Hepatocyte (in vitro differentiated cells): ENCODE measurements at regions not wholly inside any gene's neighbourhood (a gene's known extent, or its start where the extent isn't known, plus 50 kb on each side); places are given as distances from the start of the nearest gene placed in this dataset.

ENCODE experiments used
- DNase-seq: peaks from one replicate; pipeline ENCODE4 v3.0.0-alpha.2; 2016; ENCODE audit warnings: low spot score
- H2AFZ ChIP-seq: fragments of 200-600 bp; sonication (generic); 2 replicates; pipeline ENCODE4 v1.6.0; 2016; ENCODE audit warnings: antibody characterized with exemption, mild to moderate bottlenecking
- H3K27ac ChIP-seq: fragments of 200-600 bp; sonication (generic); 2 replicates; pipeline ENCODE4 v1.5.1; 2016; ENCODE audit warnings: mild to moderate bottlenecking
- H3K27me3 ChIP-seq: fragments of 200-600 bp; sonication (generic); 2 replicates; pipeline ENCODE4 v1.6.1; 2016
- H3K36me3 ChIP-seq: fragments of 200-600 bp; sonication (generic); replicated peaks from 2 replicates; pipeline ENCODE4 v1.5.1; 2016; ENCODE audit warnings: low read depth; ENCODE audit not compliant: insufficient read depth
- H3K4me1 ChIP-seq: fragments of 200-600 bp; sonication (generic); 2 replicates; pipeline ENCODE4 v1.5.1; 2016; ENCODE audit warnings: mild to moderate bottlenecking, moderate library complexity; ENCODE audit not compliant: insufficient read depth
- H3K4me2 ChIP-seq: fragments of 200-600 bp; sonication (generic); 2 replicates; pipeline ENCODE4 v1.6.0; 2016
- H3K4me3 ChIP-seq: fragments of 200-600 bp; sonication (generic); 2 replicates; pipeline ENCODE4 v1.5.1; 2016; ENCODE audit warnings: mild to moderate bottlenecking
- H3K79me2 ChIP-seq: fragments of 200-600 bp; sonication (generic); 2 replicates; pipeline ENCODE4 v1.6.0; 2017; ENCODE audit warnings: mild to moderate bottlenecking
- H3K9me2 ChIP-seq: fragments of 200-600 bp; sonication (generic); replicated peaks from 2 replicates; pipeline ENCODE4 v1.6.0; 2017; ENCODE audit warnings: mild to moderate bottlenecking; ENCODE audit not compliant: insufficient read depth
- H3K9me3 ChIP-seq: fragments of 200-600 bp; sonication (generic); 2 replicates; pipeline ENCODE4 v1.5.1; 2016; ENCODE audit warnings: low read depth, mild to moderate bottlenecking
- H4K20me1 ChIP-seq: fragments of 200-600 bp; sonication (generic); 2 replicates; pipeline ENCODE4 v1.6.0; 2016; ENCODE audit warnings: mild to moderate bottlenecking; ENCODE audit not compliant: insufficient read depth, poor library complexity, severe bottlenecking
- EZH2 ChIP-seq: fragments of 200-600 bp; sonication (generic); IDR thresholded peaks from 2 replicates; pipeline ENCODE4 v1.6.1; 2016; ENCODE audit warnings: antibody characterized with exemption, mild to moderate bottlenecking, borderline replicate concordance
- EZH2phosphoT487 ChIP-seq: fragments of 200-600 bp; sonication (generic); IDR thresholded peaks from one replicate; pipeline ENCODE4 v1.6.1; 2018; ENCODE audit warnings: antibody characterized with exemption, mild to moderate bottlenecking, low read depth, moderate library complexity; ENCODE audit not compliant: unreplicated experiment, severe bottlenecking
- WGBS: methylation state at CpG from one replicate; pipeline ENCODE4 v1.1.6; 2016; ENCODE audit warnings: low lambda C conversion rate; ENCODE audit errors: missing lambda C conversion rate; 5-methylcytosine and 5-hydroxymethylcytosine counted together
- TF ChIP-seq, protein P1 (sequence below): fragments of 200-600 bp; sonication (generic); IDR thresholded peaks from 2 replicates; pipeline ENCODE4 v1.5.1; 2016; ENCODE audit warnings: antibody characterized with exemption, mild to moderate bottlenecking; ENCODE audit not compliant: poor library complexity

GRCh38 chr15:94542391-94542790 is 311.0 kb downstream of the MCTP2 start:
- Histone ChIP-seq H3K79me2 (no peaks in the 10 kb centered on the region), H3K4me1 (no peaks in the 10 kb centered on the region), H3K4me2 (no peak overlapping the region), H3K4me3 (no peak overlapping the region), H3K36me3 (no peaks in the 10 kb centered on the region), H3K9me2 (no peaks in the 10 kb centered on the region), H2AFZ (no peak overlapping the region), H3K27ac (no peak overlapping the region), H3K9me3 (no peaks in the 10 kb centered on the region), H4K20me1 (no peaks in the 10 kb centered on the region), H3K27me3 (no peaks in the 10 kb centered on the region)
- no peak for DNase-seq
- TF ChIP-seq EZH2phosphoT487 (no peak), EZH2 (no peak)
- TF ChIP-seq, protein P1, sequence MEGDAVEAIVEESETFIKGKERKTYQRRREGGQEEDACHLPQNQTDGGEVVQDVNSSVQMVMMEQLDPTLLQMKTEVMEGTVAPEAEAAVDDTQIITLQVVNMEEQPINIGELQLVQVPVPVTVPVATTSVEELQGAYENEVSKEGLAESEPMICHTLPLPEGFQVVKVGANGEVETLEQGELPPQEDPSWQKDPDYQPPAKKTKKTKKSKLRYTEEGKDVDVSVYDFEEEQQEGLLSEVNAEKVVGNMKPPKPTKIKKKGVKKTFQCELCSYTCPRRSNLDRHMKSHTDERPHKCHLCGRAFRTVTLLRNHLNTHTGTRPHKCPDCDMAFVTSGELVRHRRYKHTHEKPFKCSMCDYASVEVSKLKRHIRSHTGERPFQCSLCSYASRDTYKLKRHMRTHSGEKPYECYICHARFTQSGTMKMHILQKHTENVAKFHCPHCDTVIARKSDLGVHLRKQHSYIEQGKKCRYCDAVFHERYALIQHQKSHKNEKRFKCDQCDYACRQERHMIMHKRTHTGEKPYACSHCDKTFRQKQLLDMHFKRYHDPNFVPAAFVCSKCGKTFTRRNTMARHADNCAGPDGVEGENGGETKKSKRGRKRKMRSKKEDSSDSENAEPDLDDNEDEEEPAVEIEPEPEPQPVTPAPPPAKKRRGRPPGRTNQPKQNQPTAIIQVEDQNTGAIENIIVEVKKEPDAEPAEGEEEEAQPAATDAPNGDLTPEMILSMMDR, result no peak
- WGBS, result 78% methylated on average over 1 of the region's 1 CpG

GRCh38 chr15:94546808-94547207 is 315.4 kb downstream of the MCTP2 start:
- 74% methylated on average over 2 of the region's 2 CpGs for WGBS
- Histone ChIP-seq H3K9me3 (no peaks in the 10 kb centered on the region), H4K20me1 (no peaks in the 10 kb centered on the region), H3K79me2 (no peaks in the 10 kb centered on the region), H3K4me2 (no peak overlapping the region), H3K9me2 (no peaks in the 10 kb centered on the region), H3K4me1 (no peaks in the 10 kb centered on the region), H3K27me3 (no peaks in the 10 kb centered on the region), H3K4me3 (no peak overlapping the region), H2AFZ (no peak overlapping the region), H3K36me3 (no peaks in the 10 kb centered on the region), H3K27ac (no peak overlapping the region)
- no peak for DNase-seq
- TF ChIP-seq EZH2 (no peak), EZH2phosphoT487 (no peak)
- TF ChIP-seq, protein P1, result no peak

DNA sequence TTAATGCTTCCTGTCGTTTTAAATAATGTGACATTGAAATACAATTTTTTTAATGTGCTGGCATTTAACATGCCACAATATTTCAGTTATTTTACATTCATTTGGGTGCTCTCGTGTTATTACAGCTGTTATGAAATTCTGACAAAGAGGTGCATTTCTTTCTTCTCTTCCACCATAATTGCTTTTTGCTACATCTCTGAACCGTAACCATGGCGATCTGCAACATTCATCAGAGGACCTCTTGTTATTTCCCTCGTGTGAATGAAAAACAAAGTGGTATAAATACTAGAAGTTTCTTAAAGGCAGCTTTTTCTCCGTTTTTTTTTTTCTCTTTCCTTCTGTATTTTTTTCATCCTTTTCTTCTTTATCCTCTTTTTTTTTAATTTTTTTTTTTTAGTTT is 316.4 kb downstream of the MCTP2 start:
- no peak overlapping the region for H3K4me3 ChIP-seq
- H3K27me3 ChIP-seq, result no peaks in the 10 kb centered on the region
- TF ChIP-seq EZH2, result no peak
- TF ChIP-seq EZH2phosphoT487, result no peak
- TF ChIP-seq, protein P1, result no peak
- no peaks in the 10 kb centered on the region for H3K4me1 ChIP-seq
- no peaks in the 10 kb centered on the region for H3K9me3 ChIP-seq
- H3K79me2 ChIP-seq, result no peaks in the 10 kb centered on the region
- no peaks in the 10 kb centered on the region for H3K36me3 ChIP-seq
- no peak for DNase-seq
- WGBS, result 88% methylated on average over 6 of the region's 6 CpGs
- no peak overlapping the region for H3K27ac ChIP-seq
- no peak overlapping the region for H2AFZ ChIP-seq
- H3K9me2 ChIP-seq, result no peaks in the 10 kb centered on the region
- H3K4me2 ChIP-seq, result no peak overlapping the region
- no peaks in the 10 kb centered on the region for H4K20me1 ChIP-seq
